Erythroblast (primary cell): ENCODE measurements at regions not wholly inside any gene's neighbourhood (a gene's known extent, or its start where the extent isn't known, plus 50 kb on each side); places are given as distances from the start of the nearest gene placed in this dataset.

Source experiments
- GATA1 ChIP-seq: IDR thresholded peaks from 2 replicates; pipeline ENCODE4 v1.6.1; 2011; ENCODE audit warnings: low read depth, mild to moderate bottlenecking, control low read depth, low read length, moderate library complexity
- POLR2A ChIP-seq: IDR thresholded peaks from 2 replicates; pipeline ENCODE4 v1.6.1; 2011; ENCODE audit warnings: mild to moderate bottlenecking, low read length

- no peak for TF ChIP-seq POLR2A
- no peak for TF ChIP-seq GATA1
These were observed 164.4 kb upstream of the RORA start for GRCh38 chr15:61393524-61393923.
